ENCODE measurements at regions not wholly inside any gene's neighbourhood (a gene's known extent, or its start where the extent isn't known, plus 50 kb on each side); places are given as distances from the start of the nearest gene placed in this dataset.

DNA sequence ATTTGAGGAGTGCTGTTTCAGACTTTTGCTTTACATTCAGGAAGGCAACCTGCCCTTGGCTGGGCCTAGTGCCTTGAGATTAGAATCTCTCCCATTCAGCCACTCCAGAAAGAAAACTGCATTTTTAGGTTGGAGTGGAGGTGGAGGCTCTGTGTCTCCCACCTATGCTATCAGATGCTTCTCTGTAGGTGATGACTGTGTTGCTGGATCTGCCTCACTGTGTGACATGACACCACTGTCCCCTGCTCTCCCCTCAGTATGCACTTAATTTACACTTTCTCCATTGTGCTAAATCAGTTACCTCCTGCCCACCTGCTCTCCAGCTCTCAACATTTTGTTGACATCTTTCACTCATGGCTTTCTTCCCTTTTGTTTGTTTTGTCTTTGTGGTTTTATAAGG is 265.8 kb downstream of the TENT4A start:
- Histone ChIP-seq H3K9me3 (ENCODE audit: control insufficient read depth in 4 of 4, low read length in 3 of 4) (no peaks in the 10 kb centered on the region), H3K4me1 (ENCODE audit: control insufficient read depth in 4 of 4, insufficient read depth in 4 of 4, low read length in 3 of 4) (no peaks in the 10 kb centered on the region), H3K9ac (ENCODE audit: low read depth in 1 of 2, low read length in 2 of 2) (no peak overlapping the region), H3K4me3 (ENCODE audit: low read depth in 1 of 3, low read length in 3 of 3) (no peak overlapping the region), H3K27ac (ENCODE audit: low read depth in 1 of 2, low read length in 2 of 2) (no peak overlapping the region), H3K27me3 (ENCODE audit: control insufficient read depth in 4 of 4, insufficient read depth in 4 of 4, low read length in 3 of 4) (no peaks in the 10 kb centered on the region), H3K36me3 (ENCODE audit: control insufficient read depth in 4 of 4, insufficient read depth in 3 of 4, low read depth in 1 of 4, low read length in 3 of 4) (no peaks in the 10 kb centered on the region)
- no peak for TF ChIP-seq JUND (IDR thresholded peaks at IDR 0.05)
- TF ChIP-seq, protein P1, sequence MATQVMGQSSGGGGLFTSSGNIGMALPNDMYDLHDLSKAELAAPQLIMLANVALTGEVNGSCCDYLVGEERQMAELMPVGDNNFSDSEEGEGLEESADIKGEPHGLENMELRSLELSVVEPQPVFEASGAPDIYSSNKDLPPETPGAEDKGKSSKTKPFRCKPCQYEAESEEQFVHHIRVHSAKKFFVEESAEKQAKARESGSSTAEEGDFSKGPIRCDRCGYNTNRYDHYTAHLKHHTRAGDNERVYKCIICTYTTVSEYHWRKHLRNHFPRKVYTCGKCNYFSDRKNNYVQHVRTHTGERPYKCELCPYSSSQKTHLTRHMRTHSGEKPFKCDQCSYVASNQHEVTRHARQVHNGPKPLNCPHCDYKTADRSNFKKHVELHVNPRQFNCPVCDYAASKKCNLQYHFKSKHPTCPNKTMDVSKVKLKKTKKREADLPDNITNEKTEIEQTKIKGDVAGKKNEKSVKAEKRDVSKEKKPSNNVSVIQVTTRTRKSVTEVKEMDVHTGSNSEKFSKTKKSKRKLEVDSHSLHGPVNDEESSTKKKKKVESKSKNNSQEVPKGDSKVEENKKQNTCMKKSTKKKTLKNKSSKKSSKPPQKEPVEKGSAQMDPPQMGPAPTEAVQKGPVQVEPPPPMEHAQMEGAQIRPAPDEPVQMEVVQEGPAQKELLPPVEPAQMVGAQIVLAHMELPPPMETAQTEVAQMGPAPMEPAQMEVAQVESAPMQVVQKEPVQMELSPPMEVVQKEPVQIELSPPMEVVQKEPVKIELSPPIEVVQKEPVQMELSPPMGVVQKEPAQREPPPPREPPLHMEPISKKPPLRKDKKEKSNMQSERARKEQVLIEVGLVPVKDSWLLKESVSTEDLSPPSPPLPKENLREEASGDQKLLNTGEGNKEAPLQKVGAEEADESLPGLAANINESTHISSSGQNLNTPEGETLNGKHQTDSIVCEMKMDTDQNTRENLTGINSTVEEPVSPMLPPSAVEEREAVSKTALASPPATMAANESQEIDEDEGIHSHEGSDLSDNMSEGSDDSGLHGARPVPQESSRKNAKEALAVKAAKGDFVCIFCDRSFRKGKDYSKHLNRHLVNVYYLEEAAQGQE (IDR thresholded peaks at IDR 0.05): no peak
- TF ChIP-seq, protein P2, sequence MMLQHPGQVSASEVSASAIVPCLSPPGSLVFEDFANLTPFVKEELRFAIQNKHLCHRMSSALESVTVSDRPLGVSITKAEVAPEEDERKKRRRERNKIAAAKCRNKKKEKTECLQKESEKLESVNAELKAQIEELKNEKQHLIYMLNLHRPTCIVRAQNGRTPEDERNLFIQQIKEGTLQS (IDR thresholded peaks at IDR 0.05): no peak
- TF ChIP-seq FOXA1 (IDR thresholded peaks at IDR 0.05): no peak
- no peak for TF ChIP-seq HNF4A (conservative IDR thresholded peaks at IDR 0.05)
- no peak for TF ChIP-seq RAD21 (IDR thresholded peaks at IDR 0.05)
- TF ChIP-seq HNF4G (IDR thresholded peaks at IDR 0.05): no peak
- TF ChIP-seq FOXA2 (IDR thresholded peaks at IDR 0.05): no peak
- TF ChIP-seq NR2F2 (IDR thresholded peaks at IDR 0.05): no peak
- TF ChIP-seq, protein P3, sequence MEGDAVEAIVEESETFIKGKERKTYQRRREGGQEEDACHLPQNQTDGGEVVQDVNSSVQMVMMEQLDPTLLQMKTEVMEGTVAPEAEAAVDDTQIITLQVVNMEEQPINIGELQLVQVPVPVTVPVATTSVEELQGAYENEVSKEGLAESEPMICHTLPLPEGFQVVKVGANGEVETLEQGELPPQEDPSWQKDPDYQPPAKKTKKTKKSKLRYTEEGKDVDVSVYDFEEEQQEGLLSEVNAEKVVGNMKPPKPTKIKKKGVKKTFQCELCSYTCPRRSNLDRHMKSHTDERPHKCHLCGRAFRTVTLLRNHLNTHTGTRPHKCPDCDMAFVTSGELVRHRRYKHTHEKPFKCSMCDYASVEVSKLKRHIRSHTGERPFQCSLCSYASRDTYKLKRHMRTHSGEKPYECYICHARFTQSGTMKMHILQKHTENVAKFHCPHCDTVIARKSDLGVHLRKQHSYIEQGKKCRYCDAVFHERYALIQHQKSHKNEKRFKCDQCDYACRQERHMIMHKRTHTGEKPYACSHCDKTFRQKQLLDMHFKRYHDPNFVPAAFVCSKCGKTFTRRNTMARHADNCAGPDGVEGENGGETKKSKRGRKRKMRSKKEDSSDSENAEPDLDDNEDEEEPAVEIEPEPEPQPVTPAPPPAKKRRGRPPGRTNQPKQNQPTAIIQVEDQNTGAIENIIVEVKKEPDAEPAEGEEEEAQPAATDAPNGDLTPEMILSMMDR (IDR thresholded peaks at IDR 0.05; ENCODE audit: low read depth, low read length, missing input control): no peak
- TF ChIP-seq EGR1 (IDR thresholded peaks at IDR 0.05; ENCODE audit: low read depth in 2 of 2): no peak
- no peak for TF ChIP-seq SP1 (IDR thresholded peaks at IDR 0.05)
- TF ChIP-seq YY1 (IDR thresholded peaks at IDR 0.05): no peak
- TF ChIP-seq, protein P4, sequence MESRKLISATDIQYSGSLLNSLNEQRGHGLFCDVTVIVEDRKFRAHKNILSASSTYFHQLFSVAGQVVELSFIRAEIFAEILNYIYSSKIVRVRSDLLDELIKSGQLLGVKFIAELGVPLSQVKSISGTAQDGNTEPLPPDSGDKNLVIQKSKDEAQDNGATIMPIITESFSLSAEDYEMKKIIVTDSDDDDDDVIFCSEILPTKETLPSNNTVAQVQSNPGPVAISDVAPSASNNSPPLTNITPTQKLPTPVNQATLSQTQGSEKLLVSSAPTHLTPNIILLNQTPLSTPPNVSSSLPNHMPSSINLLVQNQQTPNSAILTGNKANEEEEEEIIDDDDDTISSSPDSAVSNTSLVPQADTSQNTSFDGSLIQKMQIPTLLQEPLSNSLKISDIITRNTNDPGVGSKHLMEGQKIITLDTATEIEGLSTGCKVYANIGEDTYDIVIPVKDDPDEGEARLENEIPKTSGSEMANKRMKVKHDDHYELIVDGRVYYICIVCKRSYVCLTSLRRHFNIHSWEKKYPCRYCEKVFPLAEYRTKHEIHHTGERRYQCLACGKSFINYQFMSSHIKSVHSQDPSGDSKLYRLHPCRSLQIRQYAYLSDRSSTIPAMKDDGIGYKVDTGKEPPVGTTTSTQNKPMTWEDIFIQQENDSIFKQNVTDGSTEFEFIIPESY (IDR thresholded peaks at IDR 0.05): no peak
- TF ChIP-seq, protein P5, sequence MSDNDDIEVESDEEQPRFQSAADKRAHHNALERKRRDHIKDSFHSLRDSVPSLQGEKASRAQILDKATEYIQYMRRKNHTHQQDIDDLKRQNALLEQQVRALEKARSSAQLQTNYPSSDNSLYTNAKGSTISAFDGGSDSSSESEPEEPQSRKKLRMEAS (IDR thresholded peaks at IDR 0.05): no peak
- no peak for TF ChIP-seq RXRA (IDR thresholded peaks at IDR 0.05)
- DNase-seq (ENCODE audit: low spot score): no peak

DNA sequence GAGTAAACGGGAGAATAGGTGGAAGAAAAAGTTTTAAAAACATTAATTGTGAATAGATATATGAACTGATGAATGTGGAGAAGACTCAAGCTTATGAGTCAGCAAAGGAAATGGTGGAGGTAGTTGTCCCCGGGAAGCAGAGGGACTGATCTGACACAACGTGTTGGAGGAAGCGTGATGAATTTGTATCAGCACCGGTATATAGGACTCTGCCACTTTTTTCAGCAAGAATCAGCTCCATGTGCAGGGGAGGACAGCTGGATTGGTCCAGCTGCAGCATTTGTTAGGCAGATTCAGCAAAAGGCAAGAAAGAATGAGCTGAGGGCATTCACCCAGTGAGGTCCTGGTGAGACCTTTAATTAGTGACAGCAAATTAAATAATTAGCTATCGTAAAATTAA is 276.0 kb downstream of the TENT4A start:
- WGBS: 64% methylated on average over 6 of the region's 6 CpGs
- H3K4me3 ChIP-seq (ENCODE audit: low read depth in 1 of 3, low read length in 3 of 3): no peak overlapping the region
- no peak for TF ChIP-seq HNF4A (conservative IDR thresholded peaks at IDR 0.05)
- TF ChIP-seq YY1 (IDR thresholded peaks at IDR 0.05): no peak
- no peak for TF ChIP-seq NR2F2 (IDR thresholded peaks at IDR 0.05)
- TF ChIP-seq JUND (IDR thresholded peaks at IDR 0.05): no peak
- no peak for TF ChIP-seq FOXA2 (IDR thresholded peaks at IDR 0.05)
- no peak for TF ChIP-seq FOXA1 (IDR thresholded peaks at IDR 0.05)
- TF ChIP-seq, protein P3 (IDR thresholded peaks at IDR 0.05; ENCODE audit: low read depth, low read length, missing input control): no peak
- TF ChIP-seq SP1 (IDR thresholded peaks at IDR 0.05): no peak
- no peak for TF ChIP-seq HNF4G (IDR thresholded peaks at IDR 0.05)
- TF ChIP-seq, protein P4 (IDR thresholded peaks at IDR 0.05): no peak

More for the DNA sequence above, 276.0 kb downstream of the TENT4A start:
- Histone ChIP-seq H3K4me1 (ENCODE audit: control insufficient read depth in 4 of 4, insufficient read depth in 4 of 4, low read length in 3 of 4) (no peaks in the 10 kb centered on the region), H3K27me3 (ENCODE audit: control insufficient read depth in 4 of 4, insufficient read depth in 4 of 4, low read length in 3 of 4) (peaks cover 0 to 9% (median 0%) of the 10 kb centered on the region in 4 donors), H3K9me3 (ENCODE audit: control insufficient read depth in 4 of 4, low read length in 3 of 4) (no peaks in the 10 kb centered on the region), H3K9ac (ENCODE audit: low read depth in 1 of 2, low read length in 2 of 2) (no peak overlapping the region), H3K36me3 (ENCODE audit: control insufficient read depth in 4 of 4, insufficient read depth in 3 of 4, low read depth in 1 of 4, low read length in 3 of 4) (no peaks in the 10 kb centered on the region), H3K27ac (ENCODE audit: low read depth in 1 of 2, low read length in 2 of 2) (no peak overlapping the region)
- no peak for DNase-seq (ENCODE audit: low spot score)

Measured in liver (tissue), 8 donors.